Right forelimb (tissue), 1 donor: ENCODE measurements at regions not wholly inside any gene's neighbourhood (a gene's known extent, or its start where the extent isn't known, plus 50 kb on each side); places are given as distances from the start of the nearest gene placed in this dataset.
A peak's percentile ranks its signal among the peaks of the same experiment; 100 is the strongest.

Experiments used
- DNase-seq: peaks from one replicate; pipeline ENCODE4 v3.0.0-alpha.2; 2018

GRCh38 chr1:87226341-87226760, 102.3 kb upstream of the LMO4 start:
- peak; percentile 61 for DNase-seq

DNA sequence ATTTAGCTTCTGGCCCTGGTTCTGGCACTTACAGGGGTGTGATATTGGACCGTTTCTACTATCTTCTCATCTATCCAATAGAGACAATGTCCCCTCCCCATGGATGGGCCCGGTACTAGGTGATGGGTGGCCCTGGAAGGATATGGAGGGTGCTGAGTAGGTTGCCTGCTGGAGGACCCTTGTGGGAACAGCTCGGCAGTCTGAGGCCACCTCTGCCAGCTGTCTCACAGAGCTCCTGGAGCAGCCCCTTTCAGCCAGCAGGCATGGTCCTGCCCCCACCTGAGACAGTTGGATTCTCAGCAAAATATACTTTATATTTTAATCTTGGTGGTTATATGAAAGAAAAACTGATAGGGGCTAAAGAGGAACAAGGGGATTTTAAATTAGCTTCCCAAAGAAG, 101.0 kb upstream of the LMO4 start:
- no peak for DNase-seq

- DNase-seq, result no peak
These were observed 98.2 kb upstream of the LMO4 start for GRCh38 chr1:87230501-87230900.

- DNase-seq, result no peak
These were observed 96.8 kb upstream of the LMO4 start for GRCh38 chr1:87231703-87232367.

DNA sequence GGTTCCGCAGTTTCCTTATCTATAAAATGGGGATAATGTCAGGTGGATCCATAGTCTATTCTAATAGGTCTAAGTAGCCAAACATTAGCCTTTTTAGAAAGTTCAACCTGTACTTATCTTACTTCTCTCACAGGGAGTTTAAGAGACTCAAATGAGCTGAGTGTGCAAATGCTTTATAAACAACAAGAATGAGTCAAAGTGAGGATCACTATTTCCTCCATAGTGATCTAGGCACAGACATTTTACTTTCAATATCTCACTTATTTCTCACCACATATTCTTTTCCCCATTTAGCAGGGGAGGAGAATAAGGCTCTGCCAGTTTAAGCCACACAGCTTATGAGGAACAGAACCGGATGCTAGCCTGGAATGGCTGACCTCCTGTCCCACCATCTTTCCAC, 92.1 kb upstream of the LMO4 start:
- DNase-seq, result no peak

DNA sequence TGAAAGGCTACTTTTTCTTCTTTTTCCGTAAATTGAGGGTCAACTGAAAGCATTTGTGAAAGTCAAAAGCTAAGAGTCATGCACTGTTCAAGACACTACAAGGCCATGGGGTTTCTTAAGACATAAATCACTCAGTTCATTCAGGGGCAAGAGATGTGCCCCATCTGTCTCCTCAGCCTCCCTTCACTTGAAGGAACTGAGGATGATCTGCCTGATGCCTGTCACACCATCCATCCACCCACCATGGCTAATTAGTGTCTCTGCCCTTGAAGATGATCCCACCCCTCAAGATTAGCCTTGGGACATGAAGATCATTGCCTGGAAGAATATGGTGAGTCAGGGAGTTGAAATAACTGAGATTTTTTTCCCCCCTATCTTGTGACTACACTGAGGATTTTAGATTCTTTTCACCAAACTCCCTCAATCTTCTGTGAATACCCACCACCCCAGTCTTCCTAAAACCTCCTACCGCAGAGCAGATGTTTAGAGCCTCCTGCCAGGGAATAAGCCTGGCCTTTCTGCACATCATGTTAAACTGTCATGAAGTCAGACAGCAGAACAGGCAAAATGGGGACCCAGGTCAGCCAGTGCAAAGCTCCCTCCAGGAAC, 88.6 kb upstream of the LMO4 start:
- no peak for DNase-seq

- no peak for DNase-seq
These were observed 87.9 kb upstream of the LMO4 start for GRCh38 chr1:87240661-87241285.

GRCh38 chr1:87242445-87243185, 86.1 kb upstream of the LMO4 start:
- DNase-seq, result no peak

DNA sequence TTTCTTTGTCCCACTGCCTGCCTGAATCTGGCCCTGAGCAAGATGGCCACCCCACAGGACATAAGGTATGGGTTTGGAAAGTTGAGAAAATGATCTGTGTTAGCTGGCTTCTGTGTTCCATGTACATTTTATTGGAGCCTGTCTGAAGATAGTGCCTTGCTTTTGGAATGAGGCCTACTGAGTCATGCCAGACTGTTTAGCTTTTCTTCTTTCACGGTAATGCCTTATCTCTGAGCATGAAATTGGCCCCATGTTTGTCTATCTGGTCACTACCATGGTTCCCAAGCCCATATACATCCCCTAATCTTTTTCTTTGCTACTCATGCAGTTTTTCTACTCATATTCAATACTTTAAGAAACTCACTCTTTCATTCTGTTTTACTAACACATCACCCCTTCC, 85.1 kb upstream of the LMO4 start:
- DNase-seq, result no peak

- DNase-seq, result no peak
These were observed 82.2 kb upstream of the LMO4 start for GRCh38 chr1:87246436-87246835.

GRCh38 chr1:87249803-87250202, 78.9 kb upstream of the LMO4 start:
- no peak for DNase-seq

GRCh38 chr1:87250336-87250735, 78.3 kb upstream of the LMO4 start:
- no peak for DNase-seq

DNA sequence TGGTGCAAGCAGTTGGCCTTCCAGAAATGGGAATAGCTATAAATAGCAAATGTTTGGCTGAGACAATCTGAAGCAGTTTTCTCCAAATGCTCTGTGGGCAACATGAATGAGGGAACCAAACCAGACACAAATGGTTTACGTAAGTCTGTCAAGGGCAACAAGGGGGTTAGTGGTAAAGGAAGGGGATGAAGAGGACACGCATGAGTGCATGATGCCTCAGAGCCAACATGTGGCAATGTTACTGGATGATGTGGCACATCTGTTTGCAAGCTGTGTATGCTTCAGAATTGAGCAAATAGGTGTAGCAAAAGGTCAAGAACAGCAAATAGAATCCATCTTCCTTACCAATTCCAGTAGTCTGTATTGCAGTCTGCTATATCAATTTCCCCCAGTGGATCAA, 76.3 kb upstream of the LMO4 start:
- no peak for DNase-seq

GRCh38 chr1:87262688-87263087, 66.0 kb upstream of the LMO4 start:
- no peak for DNase-seq

DNA sequence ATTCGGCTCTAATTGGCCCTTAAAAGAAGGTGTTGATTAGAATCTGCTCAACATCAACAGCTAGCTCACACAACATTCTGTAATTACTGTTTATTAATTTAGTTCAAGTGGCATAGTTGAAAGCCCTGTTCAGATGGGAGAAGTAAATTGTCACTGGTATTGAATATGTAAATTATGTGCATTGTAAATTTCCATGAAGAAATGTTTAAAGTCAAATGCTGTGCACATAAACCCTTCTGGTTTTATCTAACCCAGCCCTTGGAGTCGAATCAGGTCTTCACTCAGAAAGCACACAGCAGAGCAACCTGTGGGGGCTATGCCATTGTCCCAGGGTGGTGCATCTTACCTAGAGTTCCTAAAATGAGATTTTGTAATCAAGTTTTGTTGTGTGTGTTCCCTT, 65.4 kb upstream of the LMO4 start:
- DNase-seq, result no peak

DNA sequence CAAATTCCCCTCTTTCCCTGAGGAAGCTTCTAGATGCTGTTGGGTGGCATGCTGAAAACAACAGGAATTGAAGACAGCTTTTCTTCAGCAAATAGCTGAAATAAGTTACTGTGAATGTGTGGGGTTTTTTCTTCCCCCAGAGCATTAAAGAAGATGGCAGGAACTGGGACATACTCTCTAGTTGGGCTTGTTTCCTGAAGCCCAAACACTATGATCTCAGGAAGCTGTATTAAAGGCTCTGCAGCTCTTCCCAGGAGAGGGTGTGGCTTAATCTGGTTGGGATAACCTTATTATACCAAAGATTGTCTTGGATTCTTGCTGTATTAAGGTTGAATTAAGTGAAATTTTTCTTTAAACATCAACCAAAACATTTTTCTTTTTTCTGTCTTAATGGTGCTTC, 64.9 kb upstream of the LMO4 start:
- DNase-seq, result no peak

DNA sequence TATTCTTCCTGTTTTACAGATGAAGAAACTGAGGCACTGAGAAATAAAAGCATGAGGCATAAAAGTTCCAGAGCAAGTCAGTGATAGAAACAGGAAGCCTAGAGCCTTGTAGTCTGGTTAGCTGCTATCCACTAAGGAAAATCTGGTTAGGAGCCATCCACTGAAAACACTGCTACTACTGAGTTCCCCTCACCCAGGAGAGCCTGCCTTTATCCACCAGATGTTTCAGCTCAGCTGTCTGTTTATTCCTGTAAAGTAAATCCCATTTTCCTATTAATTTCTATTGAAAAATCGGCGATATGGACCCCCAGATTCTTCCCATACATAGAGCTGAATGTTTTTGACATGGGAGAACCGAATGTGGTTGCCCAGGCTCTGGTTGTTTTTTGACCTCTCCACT, 63.7 kb upstream of the LMO4 start:
- DNase-seq, result no peak

- DNase-seq, result no peak
These were observed 62.9 kb upstream of the LMO4 start for GRCh38 chr1:87265786-87266185.

DNA sequence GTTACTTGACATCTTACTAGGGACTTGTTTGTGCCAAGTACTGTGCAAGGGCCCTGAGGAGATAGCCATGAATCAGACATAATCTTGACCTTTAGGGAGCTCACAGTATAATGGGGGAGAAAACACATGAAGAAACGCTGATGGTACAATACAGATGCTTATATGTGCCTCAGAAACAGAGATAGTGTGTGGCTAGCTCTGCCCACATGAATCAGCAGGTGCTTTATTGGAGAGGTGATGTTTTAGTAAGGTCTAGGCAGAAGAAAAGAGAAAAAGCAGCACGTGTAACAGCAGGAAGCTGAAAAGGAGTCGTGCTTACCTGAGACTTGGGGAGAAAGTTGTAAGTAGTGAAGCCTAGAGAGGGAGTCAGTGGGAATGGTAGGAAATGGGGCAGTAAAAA, 60.6 kb upstream of the LMO4 start:
- DNase-seq, result no peak

DNA sequence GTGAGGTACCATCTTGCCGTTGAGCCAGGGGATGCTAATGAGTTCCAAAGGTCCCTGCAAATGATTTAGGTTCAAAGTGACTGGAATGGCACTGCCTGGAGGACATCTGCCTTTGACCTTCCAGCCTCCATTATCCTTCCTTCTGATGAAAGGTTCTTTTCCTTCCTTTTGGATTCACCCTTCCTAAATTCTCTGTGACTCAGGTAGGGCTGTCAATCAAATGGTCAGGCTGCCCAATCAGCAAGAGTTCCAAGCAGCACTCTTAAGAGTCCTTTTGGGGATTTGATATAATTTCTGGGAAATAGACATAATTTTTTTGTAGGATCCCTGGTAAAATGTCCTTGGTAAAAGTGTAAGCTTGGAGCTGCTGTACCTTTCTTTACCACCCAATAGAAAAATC, 58.8 kb upstream of the LMO4 start:
- no peak for DNase-seq

- no peak for DNase-seq
These were observed 55.4 kb upstream of the LMO4 start for GRCh38 chr1:87273291-87273690.

GRCh38 chr1:87274851-87275250, 53.8 kb upstream of the LMO4 start:
- DNase-seq, result no peak

DNA sequence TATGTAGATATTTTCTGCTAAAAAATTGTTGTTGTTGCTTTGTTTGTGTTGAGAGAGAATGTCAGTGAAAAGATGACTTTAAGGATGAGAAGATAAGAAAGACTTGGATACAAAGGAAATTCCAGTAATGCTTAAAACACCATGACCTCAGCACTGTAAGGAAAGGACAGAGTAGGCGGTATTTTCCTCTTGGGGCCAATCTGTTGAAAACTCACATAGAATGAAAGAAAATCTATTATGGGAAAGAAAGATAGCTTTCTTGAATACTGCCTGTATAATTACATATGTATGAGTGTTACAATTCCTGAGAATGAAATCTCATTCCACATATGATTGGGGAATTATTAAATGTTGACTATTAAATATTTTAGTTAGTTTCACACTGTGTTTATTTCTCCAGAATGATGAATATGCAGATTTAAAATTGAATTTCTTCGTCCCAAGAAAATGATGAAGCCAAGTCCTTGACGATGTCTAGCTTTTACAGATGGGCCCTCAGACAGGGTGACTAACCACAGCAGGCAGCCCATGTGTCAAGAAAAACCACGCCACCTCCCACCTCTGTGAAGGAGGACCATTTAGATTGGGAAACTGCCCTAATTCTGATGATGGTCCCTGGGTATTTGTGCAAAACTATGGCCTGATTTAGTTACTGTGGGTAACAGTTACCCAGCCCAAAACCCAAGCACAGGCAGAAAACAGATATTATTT, 49.7 kb upstream of the LMO4 start:
- DNase-seq, result no peak
